NCI-H345 treated with DMSO at 0.1 percent for 48 hours (cell line): ENCODE measurements at regions not wholly inside any gene's neighbourhood (a gene's known extent, or its start where the extent isn't known, plus 50 kb on each side); places are given as distances from the start of the nearest gene placed in this dataset.
"Not testable (repeated sequence)": the region's sequence is repeated elsewhere in the genome, so short reads cannot be mapped to it uniquely, and the experiment has no call there.

ENCODE experiments used
- DNase-seq: peaks from one replicate; lab custom pipeline; 2025; ENCODE audit not compliant: unreplicated experiment; lab: John Stamatoyannopoulos, UW

DNA sequence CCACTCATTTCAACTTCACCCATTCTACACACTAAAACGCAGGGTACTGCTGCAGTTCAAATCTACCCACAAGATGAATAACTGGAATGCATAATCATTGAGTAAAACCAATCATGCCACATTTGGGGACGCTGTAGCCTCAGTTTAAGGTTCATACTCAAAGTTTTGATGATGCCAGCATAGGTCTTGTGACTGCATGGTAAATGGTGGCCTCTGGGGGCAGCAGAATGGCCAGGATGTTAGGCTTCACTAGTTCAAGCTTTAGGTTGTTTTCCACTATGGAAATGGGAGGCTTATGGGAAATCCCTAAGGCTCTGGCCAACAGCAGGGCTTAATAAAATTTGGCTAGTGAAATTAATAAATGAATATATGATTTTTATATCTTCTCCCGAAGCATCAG lies 104.3 kb upstream of the TSC22D2 start:
- no peak for DNase-seq

DNA sequence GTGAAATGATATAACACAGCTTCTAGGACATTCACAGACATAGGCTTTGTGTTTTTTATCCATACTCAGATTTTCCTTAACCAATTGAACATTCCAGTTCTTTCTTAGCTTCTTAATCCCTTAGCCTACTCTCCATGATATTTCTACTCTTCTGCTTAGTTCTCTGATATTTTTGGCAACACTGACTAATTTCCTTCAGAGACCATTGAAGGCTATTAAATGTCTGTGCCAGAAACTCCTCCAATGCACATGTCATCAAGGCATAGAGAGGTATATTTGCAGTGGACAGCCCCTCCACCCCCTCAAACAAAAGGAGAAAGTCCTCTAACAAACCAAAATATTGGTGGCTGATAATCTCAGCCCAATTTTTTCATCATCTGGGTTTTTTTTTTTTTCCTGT lies 105.9 kb upstream of the TSC22D2 start:
- DNase-seq: no peak

DNA sequence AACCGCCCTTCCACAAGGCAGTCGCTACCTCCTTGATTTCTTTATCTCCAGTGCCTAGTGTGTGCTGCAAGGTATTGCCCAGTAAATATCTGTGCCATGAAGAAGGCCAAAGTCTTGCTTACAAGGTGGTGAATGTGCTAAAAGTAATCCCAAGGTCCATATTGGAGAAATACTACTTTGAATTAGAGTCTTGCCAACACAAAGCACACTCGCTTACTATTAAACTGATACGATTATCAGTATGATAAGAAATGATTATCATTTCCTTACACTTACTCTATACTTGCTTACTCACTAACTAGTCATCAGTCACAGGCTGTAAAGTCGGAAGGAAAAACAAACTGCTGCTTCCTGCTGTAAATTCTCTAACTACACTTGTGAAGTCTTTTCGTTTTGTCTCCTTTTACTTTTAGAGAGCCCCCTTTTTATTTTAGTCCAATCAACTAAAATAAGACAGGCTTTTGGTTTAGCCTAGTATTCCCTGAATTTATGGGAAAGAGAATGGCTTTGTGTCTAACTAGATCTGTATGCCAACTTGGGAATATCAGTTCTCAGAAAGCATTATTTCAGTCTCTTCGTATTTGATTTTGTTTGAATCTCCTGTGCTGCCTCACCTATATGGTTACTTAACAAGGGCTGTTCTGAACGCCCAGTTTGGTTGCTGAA lies 107.1 kb upstream of the TSC22D2 start:
- DNase-seq: no peak

DNA sequence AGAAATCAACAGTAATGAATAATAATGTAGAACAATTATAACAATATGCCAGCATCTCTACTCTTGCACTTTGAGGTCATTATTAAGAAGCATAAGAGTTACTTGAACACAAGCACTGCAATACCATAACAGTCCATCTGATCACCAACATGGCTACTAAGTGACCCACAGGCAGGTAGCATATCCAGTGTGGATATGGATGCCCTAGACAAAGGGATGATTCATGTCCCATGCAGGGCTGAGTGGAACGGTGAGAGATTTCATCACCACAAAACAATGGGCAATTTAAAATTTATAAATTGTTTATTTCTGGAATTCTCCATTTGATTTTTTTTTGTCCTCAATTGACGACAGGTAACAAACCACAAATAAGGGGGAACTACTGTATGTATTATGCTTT lies 107.7 kb upstream of the TSC22D2 start:
- no peak for DNase-seq

DNA sequence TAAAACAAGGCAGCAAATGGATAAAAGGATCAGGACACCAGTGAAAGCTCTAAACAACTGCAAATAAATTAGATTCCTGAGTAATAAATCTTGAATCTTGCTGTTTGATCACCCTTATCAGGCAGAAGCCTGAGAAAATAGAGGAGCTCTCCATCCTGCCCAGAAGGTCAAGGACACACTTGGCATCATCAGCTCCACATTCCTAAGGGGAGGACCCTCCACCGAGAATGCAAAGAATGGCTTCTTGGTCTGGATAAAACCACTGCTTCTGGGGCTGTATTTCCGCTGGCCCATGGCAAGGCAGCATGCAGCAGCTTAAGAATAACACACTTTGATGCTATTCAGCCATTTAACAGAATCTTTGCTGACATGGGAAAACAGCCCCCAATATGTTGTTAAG lies 108.9 kb upstream of the TSC22D2 start:
- no peak for DNase-seq

DNA sequence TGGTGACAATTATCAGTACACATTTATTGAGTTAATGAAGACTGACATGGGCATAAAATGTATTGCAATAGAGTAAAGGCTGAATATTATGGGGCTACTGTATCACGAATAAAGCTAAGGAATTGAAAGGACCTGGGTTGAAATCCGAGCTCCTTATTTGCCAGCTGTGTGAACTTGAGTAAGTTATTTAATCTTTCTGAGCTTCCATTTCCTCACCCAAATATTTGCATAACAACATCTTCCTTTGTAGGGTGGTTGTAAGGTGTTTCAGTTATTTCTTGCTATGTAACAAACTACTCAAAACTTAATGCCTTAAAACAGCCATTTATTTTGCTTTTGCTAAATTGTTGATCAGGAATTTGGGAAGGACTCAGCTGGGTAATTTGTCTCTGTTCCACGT lies 111.1 kb upstream of the TSC22D2 start:
- DNase-seq: no peak

DNA sequence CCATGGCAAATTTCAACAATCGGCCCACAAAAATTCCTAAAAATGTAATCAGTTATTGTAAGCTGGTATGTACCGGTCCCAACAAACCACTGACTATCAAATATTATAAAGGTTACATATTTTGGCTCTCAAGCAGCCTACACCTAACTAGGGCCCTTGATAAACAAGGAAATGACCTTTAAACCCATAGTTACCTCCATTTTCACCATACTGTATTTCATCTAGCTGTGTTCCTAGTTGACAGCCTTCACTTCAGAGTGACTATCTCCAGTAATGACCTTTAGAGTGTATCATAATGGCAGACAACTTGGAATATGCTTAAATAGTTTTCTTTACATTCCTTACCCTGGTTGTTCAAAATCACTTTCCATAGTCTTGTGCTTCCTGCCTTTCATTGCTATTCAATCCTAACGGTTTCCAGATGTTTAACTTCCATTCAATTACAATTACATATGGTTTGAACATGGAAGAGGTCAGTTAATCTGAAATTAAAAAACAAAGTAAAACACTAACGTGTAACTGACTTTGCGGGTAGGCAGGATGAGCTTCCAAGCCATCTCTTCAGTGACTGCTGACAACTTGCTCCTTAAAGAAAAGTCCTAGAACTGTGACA lies 111.9 kb upstream of the TSC22D2 start:
- DNase-seq: no peak

DNA sequence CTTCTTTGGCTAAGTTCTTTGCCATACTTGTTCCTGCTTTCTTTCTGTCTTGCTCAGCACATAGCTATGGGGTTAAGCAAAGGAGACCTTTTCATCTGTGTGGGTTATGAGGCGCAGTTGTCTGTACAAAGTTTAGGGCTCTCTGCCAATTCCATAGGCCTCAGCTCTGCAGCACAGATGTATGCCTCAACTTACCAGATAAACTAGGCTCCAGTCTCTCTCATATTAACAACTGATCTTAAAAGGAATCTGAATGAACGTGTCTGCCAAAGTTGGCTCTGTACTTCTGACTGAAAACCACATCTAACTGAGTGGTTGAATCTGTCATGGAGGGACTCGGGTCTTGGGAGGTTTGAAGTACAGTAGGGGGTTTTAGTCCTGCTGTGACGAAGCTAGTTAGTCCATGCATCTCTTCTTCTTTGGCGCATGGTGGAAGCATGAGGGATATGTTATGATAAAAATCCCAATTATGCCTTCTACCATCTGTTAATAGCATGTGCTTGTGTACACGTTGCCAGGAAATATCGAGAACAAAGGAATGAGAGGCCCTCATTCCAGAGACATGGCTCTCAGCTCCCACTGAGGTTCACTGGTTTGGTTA lies 114.6 kb upstream of the TSC22D2 start:
- DNase-seq: no peak

DNA sequence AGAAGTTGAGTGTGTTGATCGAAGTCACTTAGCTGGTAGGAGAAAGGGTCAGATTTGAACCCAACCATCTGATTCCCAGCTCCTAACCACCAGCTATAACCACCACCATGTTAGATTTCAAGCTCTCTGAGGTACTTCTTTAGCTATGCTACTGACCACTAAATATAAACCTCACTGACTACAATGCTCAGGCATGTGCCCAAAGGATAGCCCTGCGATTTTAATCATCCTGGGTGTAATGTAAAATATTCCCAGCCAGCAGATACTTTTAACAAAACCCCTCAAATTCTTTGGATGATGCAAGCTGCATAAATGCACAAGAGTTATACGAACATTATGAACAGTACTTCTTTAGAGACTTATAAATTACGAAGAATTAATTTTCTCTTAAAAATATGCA lies 115.2 kb upstream of the TSC22D2 start:
- no peak for DNase-seq

DNA sequence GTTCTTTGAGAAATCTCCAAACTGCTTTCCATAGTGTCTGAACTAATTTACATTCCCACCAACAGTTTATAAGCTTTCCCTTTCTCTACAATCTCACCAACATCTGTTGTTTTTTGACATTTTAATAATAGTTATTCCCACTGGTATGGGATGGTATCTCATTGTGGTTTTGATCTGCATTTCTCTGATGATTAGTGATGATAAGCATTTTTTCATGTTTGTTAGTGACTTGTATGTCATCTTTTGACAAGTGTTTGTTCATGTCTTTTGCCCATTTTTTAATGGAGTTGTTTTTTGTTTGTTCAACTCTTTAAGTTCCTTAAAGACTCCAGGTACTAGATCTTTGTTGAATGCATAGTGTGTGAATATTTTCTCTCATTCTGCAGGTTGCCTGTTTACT lies 116.6 kb upstream of the TSC22D2 start:
- no peak for DNase-seq

DNA sequence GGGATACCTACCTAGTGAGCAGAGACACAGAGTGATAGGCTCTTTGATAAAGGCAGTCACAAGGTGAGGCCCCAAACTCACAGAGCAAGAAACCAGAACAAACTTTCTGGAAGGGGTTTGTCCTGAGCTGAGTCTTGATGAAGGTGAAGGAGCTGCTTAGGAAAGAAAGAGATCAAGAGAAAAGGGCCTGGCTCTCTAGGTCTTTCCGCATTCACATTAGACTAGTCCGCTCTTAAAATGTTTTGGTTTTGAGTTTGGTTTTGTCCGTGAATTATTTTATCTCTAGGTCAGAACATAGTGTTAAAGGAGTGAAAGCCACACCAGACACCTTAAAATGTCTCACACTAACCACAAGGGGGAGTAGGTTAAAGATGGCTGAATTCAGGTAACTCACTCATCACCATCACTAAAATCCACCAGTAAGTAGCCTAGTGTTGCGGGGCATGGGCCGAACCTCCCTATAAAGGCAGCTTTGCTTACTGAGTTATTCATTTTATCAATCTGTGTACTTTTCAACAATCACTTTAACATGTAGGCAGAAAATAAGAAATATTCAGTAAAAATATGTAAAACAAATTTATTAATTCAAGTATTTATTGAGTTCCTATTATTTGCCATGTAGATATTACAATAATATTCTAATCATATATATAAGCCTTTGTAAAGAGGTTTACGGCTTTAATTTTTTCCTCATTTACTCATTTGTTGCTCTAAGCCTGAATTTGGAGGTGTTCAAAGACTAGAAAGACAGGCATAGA lies 121.5 kb upstream of the TSC22D2 start:
- no peak for DNase-seq

DNA sequence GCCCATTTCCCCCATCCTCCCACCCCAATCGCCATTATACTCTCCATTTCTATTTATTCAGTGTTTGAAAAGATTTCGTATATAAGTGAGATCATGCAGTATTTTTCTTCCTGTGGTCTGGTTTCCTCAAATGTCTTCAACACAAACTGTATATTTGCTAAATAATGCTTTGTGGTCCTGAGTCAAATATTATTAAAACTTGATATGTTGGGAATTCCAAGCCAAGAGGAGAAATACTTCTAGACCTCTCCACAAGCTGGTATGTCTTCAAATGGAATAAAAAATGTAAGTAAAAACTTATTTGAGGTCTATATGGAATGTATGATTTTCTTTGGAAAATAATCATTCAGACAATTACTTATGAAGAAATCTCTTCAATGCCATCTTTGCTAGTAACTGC lies 122.5 kb upstream of the TSC22D2 start:
- DNase-seq: no peak

DNA sequence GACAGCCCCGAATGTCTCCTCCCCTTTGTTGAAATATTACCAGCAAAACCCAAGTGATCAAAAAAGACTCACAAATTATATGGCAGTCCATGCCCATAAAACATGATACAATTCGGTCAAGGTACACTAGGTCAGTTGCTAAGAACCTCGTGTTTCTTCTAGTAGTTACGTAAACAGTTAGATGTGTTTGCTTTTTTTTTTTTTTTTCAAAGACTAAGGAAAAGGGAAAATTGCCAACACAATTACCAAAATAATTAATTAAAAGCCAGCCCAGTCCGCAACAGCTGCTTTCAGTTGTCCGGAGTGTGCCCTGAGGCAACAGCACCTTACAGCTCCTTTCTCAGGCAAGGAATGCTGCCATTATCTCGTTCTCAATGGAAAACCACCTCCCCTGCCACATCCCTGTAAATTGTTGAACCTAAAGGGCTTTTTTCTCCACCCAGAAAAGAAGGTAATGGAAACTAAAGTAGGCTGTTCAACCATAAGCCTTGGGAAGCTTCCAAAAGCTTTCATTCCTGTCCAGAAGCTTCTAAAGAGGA lies 129.2 kb upstream of the TSC22D2 start:
- DNase-seq: no peak

DNA sequence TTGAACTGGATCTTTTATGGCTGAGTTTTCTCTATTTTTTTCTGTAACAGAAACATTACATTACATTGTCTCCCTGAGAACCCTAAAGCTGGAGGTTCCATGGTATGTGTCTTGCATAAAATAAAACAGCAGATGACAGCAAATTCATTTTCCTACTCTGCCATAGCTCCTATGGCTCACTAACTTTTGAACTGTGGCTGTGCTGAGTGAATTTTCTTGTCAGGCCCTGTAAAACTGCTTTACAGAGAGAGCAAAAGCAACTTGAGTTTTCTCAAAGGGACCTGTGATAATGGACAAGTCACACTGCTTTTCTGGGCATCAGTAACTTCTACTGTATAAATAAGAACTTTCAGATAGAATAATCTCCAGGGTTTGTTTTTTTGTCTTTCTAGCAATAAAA lies 129.9 kb upstream of the TSC22D2 start:
- no peak for DNase-seq

DNA sequence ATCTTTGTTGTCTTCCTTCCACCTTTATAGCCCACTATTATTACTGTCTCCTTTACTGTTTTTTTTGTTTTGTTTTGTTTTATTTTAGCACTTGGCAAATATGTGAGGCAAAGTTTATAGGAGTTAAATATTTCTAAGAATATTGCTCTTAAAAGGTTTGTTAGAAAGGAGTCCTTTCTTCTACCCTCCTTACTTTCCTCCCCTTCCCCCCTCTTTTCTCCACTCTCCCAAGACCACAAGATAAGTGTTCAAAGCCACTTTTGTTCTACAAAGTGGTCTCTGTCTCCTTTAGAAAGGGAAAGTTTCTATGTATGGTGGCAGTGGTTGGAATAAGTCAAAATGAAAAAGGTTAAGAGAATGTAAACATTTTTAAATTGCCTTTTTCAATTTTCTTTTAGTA lies 130.7 kb upstream of the TSC22D2 start:
- DNase-seq: no peak

DNA sequence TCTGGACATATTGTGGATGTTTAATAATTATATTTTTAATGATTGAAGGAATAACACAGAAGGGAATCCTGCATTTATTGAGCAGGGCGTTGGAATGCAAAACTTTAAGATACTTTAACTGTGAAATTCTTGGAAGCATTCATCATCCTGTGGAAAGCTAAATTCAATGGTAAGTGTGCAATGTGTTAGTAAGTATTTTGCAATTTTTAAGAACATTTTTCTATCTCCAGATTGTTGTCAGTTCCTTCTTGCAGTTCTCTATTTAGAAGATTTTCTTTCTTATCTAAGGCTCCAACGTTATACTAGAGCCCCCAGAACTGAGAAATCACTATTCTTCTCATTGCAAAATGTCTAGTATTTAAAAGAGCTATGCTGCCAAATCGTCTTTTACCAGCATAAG lies 132.2 kb upstream of the TSC22D2 start:
- DNase-seq: no peak

DNA sequence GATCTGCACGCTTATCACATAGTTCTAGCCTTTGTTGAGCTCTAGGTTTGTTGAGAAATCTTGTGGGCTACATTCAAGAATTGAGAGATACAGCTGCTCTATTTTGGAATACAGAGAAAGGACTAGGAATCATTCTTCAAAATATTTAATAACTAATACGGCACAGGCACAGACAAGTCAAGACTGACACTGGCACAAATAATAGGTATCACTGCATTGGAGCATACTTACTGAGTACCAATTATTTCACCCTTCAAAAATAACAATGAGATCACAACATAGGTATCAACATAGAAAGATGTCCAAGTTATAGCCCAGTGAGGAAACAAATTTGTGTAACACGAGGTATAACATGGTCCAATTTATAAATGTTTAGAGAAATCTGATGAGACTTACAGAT lies 133.7 kb upstream of the TSC22D2 start:
- no peak for DNase-seq

DNA sequence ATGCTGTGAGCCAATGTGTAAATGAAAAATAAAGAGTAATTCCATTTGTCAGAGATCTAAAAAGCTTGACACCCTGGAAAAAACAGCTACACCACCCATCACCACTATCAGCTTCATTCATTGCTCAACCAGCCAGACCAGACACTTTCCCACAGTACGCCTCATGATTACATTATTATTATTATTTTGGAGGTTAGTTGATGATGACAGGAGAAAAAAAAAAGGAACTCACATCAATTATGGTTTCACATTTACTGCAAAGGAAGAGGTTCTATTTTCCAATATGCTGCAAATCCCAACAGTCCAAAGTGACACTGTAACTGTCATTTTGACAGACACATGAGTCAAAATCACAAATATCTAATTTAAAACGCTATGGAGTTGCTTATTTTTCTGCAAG lies 134.7 kb upstream of the TSC22D2 start:
- DNase-seq: no peak

DNA sequence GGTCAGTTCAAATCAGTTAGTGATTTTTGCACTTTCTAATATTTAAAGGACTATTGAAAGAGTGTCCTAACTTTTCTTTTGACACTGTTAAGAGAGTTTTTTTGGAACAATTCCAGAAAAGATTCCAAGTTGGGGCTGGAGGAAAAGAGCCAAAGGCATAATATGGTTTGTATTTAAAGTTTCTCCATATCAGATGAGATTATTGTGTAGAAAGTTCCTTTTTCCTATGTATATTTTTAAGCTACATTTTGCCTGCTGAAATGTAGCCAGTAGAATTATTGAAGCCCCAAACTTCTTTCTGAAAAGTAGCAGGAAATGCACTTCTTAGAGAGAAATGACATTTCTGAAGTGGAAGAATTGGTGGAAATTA lies 136.5 kb upstream of the TSC22D2 start:
- DNase-seq: no peak

DNA sequence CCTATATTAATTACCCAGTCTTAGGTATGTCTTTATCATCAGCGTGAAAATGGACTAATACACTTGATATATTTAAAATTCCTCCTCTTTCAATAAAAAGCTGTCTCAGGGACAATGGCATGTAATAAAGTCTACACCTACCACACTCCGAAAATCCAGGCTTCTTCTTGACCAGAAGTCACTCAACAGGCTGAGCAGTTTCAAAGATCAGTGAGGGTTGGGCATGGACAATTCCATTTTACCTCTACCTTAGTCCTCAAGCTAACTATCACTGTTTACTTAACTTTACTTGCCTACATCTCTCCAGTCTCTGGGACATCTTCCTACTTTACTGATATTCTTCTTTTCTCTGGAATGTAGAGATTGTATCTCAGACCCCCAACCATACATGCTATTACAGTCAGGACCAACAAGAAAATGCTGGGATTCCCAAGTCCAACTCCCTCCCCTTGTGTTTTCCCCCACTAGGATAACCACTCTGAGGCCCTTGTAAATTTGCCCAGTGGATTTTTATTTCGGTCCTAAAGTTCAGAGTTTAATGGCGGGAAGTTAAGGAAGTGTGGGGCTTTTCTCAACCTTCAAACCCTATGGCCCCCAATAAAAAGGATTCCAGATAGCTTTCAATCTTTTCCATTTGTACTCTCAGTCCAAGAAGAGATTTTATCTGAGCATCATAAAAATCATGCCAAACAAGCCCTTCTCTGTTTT lies 137.1 kb upstream of the TSC22D2 start:
- DNase-seq: no peak

DNA sequence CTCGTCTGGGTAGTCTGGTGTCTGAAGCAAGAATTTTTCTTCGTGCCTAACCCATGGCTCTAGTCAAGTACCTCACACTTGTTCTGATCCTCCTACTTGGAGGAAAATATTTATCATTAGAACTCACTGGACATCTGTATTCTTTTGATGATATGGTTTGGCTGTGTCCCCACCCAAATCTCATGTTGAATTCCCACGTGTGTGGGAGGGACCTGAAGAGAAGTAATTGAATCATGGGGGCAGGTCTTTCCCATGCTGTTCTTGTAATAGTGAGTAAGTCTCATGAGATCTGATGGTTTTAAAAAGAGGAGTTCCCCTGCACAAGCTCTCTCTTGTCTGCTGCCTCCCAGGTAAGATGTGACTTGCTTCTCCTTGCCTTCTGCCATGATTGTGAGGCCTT lies 137.7 kb upstream of the TSC22D2 start:
- DNase-seq: not testable (repeated sequence)
